Endothelial cell of umbilical vein (primary cell): ENCODE measurements at regions not wholly inside any gene's neighbourhood (a gene's known extent, or its start where the extent isn't known, plus 50 kb on each side); places are given as distances from the start of the nearest gene placed in this dataset.

ENCODE experiments used
- MAX ChIP-seq: IDR thresholded peaks from 2 replicates; pipeline ENCODE4 v1.6.1; 2011; ENCODE audit not compliant: insufficient read depth, insufficient read length
- TF ChIP-seq, protein P1 (sequence below), 2 donors: IDR thresholded peaks; 1 replicate in 1 of 2; 2 replicates in 1 of 2; pipeline ENCODE4 v1.5.1; 2011; ENCODE audit warnings: low read length in 2 of 2, mild to moderate bottlenecking in 2 of 2, moderate library complexity in 2 of 2, control low read depth in 1 of 2, inconsistent platforms in 1 of 2, low read depth in 1 of 2; ENCODE audit not compliant: insufficient read depth in 1 of 2; ENCODE audit errors: extremely low read depth in 1 of 2

- TF ChIP-seq, protein P1, sequence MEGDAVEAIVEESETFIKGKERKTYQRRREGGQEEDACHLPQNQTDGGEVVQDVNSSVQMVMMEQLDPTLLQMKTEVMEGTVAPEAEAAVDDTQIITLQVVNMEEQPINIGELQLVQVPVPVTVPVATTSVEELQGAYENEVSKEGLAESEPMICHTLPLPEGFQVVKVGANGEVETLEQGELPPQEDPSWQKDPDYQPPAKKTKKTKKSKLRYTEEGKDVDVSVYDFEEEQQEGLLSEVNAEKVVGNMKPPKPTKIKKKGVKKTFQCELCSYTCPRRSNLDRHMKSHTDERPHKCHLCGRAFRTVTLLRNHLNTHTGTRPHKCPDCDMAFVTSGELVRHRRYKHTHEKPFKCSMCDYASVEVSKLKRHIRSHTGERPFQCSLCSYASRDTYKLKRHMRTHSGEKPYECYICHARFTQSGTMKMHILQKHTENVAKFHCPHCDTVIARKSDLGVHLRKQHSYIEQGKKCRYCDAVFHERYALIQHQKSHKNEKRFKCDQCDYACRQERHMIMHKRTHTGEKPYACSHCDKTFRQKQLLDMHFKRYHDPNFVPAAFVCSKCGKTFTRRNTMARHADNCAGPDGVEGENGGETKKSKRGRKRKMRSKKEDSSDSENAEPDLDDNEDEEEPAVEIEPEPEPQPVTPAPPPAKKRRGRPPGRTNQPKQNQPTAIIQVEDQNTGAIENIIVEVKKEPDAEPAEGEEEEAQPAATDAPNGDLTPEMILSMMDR (IDR thresholded peaks at IDR 0.05; ENCODE audit: extremely low read depth in 1 of 2, insufficient read depth in 1 of 2, low read depth in 1 of 2, low read length in 2 of 2), result no peak
- no peak for TF ChIP-seq MAX
Measured at GRCh38 chr10:31705136-31705535, 223.5 kb downstream of the ARHGAP12 start.
